Stimulated activated CD4-positive, alpha-beta T cell treated with anti-CD3 and anti-CD28 coated beads, Interleukin-1b, Interleukin-23, amount 100 ng/mL, for 24 hours (primary cell): ENCODE measurements at regions not wholly inside any gene's neighbourhood (a gene's known extent, or its start where the extent isn't known, plus 50 kb on each side); places are given as distances from the start of the nearest gene placed in this dataset.

Experiments used
- DNase-seq, 4 experiments: peaks; one replicate each; pipeline ENCODE4 v3.0.0-alpha.2; 2020; ENCODE audit warnings: low read depth in 4 of 4, low spot score in 1 of 4

DNA sequence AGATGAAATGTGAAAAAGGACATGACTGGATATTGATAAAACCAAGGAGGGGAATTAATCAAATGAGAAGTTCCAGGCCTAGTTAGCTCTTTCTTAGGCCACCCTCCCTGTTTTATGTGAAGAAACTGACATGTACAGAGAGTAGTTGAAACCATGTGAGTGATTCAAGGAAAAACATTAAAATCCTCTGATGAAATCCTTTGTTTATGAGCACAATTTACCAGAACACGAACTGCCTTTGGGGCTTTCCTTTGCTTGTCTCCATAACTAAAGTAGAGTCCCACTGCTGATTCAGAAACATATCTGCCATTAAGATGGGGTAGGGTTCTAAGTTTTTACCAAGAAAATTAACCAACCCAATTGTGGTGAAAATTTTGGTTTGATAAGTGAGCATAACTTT lies 558.3 kb downstream of the NR2F2 start:
- no peak for DNase-seq

DNA sequence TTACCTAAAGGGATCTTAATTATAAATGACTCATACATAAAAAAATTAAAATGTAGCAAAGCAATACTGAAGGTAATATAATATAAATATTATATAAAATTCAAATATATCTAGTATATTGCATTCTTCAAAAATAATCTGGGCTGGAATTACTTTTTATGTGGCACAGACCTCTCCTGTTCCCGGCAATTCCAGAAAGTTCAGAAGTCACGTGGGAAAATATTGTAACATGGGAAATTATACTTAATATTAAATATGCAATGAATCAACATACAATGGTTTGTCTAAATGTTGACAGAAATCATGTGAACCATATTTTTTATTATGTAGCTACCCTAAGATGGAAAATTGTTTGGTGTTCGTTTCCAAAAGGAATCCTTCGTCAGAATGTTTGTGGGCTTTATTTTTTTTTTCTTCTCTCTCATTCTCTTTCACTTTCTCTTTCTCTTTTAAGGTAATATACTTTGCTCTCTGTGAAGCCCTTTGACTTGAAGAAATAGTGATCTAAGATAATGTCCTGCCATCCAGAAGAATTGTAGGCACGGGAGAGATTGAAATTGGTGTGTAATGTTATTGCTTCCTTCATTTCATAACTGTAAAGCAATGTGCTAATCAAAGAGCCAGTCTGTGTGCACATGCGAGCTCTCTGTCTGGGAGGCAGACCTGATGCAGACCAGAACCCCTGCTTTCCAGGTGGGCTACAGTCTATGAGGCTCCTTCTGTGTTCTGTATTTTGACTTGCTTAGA lies 559.4 kb downstream of the NR2F2 start:
- no peak for DNase-seq

DNA sequence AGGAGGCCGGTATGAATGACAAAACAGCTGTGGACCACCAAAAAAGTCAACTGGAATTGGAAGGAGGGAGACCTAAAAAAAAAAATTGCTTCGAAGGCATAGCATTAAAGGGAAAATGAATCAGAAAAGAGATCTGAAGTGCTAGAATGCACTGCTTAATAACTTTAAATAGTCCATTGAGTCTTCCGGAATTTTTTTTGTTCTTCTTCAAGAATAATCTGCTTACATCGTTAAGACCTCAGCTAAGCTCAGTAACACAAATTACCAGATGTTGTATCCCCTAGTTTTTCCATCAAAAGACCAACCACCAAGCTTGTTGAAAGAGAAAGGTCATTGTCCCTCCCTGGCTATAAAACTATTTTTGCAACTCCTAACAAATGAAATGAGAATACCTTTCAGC lies 560.5 kb downstream of the NR2F2 start:
- DNase-seq: no peak

DNA sequence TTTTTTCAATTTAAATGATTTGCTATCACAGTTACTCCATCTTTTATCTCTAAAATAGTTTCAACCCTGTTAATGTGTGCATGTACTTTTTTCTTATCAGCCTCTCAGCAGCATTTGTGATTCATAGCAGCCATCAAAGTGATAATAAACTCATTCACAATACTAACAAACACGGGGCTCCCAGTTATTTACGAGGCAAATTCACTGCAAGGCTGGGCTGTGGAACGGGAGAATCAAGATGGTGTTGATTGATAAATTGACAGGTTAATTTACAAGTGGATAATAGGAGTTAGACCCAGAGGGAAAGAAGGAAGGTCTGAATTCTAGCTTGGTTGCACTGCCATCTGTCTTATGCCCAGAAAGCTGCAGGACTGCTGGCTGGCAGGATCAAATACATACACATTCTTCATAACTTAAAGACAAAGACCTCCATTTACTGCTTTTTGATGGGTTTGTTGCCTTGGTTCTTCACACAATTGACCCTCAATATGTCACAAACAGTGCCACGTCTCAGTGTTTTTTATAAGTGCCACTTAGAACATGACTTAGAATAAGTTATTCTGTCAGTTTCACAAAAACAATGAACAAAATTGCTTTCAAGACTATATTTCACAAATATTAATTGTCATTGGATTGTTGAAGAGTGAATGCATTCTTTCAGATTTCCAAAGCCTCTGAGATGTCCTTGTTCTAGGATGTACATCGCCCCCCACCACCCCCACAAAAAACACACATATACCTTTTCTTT lies 562.8 kb downstream of the NR2F2 start:
- no peak for DNase-seq

DNA sequence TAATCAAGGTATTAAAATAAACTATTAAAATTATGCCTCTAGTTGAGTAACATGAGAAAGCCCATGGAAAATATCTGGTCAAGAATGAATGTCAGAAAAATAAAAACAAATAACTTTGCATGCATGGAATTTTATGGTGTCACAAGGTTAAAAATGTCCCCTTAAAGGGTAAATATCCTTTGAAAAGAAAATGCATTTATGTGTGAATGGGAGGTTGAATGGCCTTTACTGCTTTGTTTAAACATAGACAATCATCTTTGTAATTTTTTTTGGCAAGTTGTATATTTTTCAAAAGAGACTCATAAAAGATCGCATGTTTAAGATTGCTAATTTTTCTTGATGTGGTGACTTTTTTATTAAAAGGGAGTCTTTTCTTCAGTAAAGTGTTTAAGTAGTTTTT lies 564.2 kb downstream of the NR2F2 start:
- DNase-seq: no peak

DNA sequence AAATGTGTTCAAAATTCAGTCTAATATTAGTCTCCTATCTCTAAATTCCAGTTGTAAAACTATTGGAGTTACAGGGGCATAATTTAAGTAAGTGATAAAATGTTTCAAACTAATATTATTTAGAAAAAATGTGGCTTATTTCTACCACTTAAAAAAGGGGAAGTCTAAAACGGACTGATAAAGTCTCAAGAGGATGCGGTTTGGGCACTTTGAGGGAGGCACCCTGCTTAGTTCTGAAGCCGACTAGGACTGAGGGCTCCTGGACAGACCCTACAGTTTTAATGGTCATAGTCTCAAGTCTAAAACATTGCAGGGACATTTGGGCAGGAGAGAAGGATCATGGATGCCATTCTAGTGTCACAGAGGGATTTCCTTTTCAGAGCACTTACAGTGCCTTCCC lies 566.3 kb downstream of the NR2F2 start:
- DNase-seq: no peak

DNA sequence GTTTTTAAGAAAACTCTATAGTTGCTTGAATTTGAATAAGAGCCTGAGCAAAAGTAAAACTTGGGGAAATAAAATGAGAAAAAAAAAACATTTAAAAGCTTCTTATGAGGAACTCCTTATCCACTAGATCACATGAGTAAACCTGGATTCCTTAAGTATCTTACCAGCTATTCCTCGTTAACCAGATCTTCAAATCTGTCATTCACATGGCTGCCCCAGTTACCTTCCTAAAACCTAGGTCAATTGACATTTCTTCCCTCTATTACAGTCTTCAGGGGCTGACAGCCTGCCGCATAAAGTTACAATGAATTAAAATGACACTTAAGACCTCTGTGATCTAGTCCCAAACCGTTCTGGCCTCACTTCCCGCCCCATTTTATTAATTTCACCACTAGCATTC lies 583.6 kb downstream of the NR2F2 start:
- no peak for DNase-seq

DNA sequence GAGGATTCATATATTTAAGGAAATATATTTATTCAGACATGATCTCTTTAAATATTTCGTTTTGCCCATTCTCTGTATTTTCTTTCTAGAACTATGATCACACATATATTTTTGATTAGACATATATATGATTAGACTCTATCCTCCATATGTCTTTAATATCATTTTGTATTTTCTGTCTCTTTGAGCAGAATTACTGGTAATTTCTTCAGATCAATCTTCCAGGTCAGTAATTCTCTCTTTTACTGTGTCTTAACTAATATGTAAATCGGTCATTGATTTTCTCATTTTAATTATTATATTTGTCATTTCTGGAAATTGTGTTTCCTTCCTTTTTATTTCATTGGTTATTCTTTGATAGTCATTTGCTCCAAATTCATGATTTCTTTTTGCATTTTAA lies 586.2 kb downstream of the NR2F2 start:
- no peak for DNase-seq

DNA sequence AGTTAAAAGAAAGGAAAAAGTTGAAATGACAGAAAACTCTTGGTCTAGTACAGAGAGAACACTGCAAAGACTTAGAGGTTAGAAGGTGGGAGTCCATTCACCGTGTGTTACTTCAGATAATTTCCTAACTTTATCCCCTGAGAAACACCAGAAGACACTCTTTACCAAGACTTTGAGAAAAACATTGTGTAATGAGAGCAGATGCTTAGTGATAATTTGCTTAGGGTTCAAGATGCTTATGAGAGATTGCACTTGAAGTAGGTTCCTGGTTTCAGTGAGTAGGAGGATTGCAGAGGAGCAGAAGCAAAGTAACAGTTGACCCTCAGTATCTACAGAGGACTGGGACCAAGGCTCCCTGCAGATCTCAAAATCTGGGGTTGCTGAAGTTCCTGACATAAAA lies 594.1 kb downstream of the NR2F2 start:
- DNase-seq: no peak

DNA sequence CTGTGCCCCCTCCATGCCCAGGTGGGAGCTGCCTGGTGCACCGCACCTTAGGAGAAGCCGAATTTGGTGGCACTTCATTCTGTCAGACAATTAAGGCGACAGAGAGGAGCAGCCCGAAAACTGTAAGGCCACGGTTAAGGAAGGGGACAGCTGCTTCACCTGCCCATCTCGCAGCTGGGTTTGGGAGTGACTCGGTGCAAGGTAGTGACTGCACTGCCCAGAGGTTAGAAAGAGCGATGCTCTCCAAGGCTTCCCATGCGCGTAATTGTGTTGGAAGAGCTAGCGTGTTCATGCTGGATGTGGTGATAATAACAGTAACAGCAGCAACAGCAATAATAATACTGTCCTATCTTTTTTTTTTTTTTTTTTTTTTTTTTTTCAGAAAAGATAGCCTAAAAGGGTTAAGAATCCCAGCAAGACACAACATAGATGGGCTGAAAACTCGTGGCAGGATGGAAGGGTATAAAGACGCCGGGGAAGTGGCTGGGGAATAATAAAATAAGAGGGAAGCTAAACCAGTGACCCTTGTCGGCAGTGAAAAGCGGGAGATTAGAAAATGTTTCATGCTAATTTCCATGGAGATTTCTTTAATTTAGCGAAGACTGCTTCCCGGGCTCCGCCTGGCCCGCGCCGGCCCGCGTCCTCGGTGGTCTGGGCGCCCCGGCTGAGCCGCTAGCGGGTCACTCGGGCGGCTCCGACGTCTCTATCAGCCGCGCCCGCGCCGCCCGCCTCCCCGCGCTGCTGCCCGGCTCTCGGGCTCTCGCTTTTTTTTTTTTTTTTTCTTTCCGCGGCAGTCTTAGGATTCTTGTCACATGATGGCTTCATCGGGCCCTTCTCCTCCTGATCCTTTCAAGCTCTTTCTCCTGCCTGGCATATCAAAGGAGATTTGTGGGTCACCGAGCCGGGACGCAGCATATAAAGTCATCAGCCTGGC lies 617.1 kb downstream of the NR2F2 start:
- DNase-seq: no peak

DNA sequence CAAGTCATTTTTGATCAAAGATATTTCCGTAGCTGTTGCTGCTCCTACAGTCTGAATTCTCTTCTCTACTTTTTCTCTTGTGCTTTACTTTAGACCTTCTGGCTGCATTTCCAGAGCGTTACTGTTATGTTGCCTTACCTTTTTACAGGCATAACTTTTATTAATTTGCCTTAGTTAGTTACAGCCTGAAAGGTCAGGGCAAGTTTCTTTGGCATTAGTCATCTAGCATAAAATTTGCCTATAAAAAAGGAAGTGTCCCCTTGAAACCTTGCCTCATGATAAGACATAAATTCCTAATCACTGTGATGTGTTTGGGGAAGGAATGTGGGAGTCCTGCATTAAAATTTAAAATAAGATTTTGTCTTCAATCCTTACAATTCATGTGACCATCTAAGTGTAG lies 618.5 kb downstream of the NR2F2 start:
- no peak for DNase-seq

DNA sequence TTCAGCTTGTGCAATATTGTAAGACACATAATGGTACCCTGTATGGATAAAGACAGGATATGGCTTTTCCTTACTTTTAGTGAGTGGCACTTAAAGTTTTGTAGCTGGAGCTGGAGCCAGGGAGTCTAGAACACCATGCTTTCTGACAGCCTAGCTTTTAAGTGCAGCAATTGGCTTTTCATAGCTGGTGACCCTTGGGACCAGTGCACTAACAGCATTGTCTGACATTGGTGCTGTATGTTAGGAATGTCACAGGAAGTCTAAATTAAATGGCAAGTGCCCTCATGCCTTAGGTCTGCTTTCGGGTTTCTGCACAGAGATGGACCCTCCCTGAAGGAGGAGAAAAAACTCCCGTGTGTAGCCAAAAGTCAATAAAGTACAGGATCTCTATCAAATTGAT lies 628.2 kb downstream of the NR2F2 start:
- no peak for DNase-seq

DNA sequence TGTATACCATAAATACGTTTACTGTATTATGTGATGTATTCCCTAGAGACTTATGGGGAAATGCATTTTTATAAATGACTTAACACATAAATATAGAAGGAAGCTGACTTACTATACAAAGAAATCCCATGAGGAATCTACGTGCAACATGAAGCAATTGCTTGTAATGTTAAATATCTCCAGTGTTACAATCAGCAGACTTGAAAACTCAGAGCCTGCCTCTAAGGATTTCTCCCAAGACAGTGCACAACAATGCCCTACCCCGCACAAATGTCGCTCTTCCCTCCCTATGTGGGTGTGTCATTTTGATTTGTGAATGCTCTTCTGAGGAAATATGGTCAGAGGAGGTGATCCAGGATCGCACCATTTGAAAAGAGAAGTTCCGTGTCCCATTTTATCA lies 629.0 kb downstream of the NR2F2 start:
- no peak for DNase-seq

DNA sequence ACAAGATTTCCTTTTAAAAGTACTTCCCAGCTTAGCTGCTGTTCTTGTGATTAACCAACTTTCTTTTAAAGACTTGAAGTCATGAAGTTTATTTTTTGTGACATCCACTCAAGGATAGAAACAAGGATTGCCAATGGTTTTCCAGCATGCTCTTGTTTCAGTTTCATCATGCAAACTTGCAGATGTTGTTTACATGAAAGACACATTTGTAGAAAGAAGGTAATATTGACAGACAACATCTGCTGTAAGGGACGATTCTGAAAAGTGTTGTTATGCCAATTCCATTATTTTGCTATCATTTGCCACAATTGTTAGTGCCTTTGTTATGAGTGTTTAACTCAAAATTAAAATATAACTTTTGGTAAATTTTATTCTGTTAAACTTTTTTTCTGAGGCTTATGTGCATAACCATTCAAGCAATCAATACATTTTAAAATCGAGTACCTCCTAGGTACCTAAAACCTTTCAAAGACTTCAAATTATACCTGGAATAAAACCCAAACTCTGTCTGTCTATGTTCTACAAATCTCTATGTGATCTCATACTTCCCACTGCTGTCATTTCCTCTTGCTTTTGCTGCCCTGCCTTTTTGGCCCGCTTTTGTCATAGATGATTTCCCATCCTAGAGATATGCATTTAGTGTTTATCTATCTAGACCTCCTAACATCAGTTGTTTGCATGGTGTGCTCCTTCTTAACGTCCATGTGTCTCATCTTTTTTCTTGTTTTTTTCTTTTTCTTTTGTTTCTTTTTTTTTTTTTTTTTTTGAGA lies 630.4 kb downstream of the NR2F2 start:
- DNase-seq: no peak

DNA sequence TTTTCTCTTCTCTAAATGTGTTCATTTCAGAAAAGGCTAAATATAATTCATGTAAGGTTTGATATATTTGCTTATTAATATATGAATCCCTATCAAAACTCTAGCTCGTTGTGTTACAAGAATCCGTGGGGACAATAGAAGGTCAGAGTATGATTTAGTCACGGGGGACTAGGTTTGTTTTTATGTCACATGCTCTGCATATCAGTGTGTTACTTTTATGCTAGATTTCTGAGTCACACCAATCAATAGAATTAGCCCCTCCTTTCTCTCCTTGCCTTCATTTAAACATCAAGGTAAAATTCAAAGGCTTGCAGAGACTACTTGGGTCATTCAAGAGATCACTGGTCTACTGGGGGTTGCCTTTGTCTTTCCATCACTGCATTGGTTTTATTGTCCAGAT lies 636.1 kb downstream of the NR2F2 start:
- no peak for DNase-seq

DNA sequence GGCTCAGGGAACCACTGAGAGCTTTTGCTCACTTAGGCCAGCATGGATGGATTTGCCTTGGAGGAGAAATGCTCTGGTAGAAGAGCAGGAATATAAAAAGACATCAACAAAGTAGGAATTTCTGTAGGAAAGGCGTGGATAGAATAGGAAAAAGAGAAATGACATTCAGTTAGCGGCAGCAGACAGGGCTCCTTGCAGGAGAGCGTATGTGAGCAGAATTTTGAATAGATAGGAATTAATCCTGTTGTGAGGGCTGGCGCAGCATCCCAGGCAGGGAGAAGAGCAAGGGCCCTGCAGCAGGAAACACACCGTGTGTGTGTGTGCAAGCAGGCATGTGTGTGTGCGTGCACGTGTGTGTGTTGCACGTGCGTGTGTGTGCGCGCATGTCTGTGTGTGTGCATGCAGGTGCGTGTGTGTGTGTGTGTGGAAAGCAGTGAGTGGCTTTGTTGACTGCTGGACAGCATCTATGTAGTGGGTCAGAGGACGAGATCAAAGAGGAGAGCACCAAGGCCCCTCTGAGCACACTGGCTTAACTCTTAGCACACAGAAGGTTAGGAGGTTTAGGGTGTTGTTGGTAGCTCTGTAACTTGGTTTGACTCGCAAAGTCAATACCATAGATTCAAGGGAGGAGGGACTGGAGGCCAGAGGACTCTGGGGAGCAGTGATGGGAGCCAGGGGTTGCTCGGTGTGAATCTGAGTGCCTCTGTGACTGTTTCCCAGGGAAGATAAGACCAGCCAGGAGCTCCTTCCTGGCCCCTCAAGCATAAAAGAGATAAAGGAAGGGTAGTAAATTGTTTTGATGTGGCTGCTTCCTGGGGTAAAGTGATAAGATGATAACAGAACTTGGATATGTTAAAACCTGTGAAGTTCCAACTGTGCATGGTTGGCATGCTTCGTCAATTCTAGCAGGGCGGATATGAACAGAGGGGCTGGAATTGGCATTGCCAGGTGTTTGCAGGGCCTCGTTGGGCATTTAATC lies 639.5 kb downstream of the NR2F2 start:
- no peak for DNase-seq

DNA sequence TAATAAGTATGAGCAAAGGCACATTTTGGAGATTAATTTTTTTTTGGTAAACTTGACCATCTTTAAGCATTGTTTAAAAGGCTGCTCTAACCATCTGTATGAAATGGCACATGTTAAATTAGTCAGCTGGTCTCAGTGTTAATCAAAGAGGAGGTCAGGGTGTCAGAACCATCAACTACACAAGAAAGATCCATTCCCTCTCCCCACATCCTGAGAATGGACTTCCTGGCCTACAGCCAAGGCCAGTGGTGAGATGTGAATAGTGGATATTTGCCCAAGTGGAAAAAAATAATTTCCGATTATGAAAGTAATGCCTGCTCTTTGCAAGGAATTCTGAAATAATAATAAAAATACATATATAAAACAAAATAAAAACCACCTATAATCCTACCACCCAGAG lies 641.7 kb downstream of the NR2F2 start:
- DNase-seq: no peak

DNA sequence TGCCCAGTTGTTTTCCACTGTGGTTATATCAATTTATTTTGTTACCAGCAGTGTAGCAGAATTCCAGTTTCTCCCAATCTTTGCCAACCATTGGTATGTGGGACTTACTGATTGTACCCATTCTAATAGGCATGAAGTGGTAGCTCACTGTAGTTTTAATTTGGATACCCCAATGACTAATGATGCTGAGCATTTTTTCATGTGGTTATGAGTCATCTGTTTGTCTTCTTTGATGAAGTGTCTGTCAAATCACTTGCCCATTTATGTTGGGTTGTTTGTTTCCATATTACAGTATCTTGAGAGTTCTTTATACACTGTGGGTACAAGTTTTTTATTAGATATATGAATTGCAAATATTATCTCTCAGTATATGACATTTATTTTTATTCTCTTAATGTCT lies 644.3 kb downstream of the NR2F2 start:
- no peak for DNase-seq

DNA sequence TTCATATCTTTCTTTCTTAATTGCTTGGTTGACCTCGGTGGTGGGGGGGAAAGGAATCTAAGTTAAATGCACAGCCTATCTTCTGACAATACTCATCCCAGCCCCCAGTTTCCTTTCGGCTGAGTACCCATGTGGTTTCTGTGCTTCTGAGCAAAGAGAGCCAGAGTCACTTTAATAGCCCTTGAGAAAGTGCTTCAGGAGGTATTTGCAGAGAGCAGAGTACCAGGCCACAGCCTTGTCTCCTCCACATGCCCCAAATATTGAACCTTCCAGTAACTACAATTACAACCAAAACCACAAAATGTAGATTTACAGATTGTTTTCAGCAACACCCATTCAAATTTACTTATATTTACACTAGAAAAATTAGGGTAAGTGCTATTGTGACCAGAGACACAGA lies 647.4 kb downstream of the NR2F2 start:
- DNase-seq: no peak

DNA sequence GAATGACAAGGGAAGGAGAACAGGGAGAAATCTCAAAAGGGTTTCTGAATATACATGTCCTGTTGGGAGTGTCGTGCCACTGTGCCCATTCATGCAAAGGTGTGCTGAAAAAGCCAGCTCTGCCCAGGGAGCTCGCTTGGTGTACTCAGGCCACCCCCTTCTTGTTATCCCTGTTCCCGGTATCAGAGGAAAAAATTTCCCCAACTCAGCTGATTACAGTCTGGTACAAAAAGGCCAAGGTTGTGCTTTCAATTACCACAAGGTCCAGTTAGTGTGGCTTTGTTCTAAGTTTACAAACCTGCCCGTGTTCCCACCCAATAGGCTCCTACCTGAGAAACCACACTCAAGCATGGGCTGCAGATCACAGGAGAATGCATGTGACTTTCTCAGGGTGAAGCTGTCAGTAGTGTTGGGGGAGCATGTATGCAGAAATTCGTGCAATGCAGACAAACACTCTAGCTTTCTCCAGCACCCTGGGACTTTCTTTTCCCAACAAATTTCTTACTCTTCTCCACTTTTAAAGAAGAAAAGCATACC lies 648.5 kb downstream of the NR2F2 start:
- DNase-seq: no peak
